Brain pericyte (primary cell): ENCODE measurements at regions not wholly inside any gene's neighbourhood (a gene's known extent, or its start where the extent isn't known, plus 50 kb on each side); places are given as distances from the start of the nearest gene placed in this dataset.

Source experiments
- DNase-seq: peaks from one replicate; pipeline ENCODE4 v3.0.0-alpha.2; 2012; ENCODE audit warnings: low read depth, low spot score

- DNase-seq: no peak
These were observed 261.3 kb downstream of the SOX11 start for GRCh38 chr2:5953525-5953924.

- DNase-seq: no peak
These were observed 262.3 kb downstream of the SOX11 start for GRCh38 chr2:5954509-5954908.

DNA sequence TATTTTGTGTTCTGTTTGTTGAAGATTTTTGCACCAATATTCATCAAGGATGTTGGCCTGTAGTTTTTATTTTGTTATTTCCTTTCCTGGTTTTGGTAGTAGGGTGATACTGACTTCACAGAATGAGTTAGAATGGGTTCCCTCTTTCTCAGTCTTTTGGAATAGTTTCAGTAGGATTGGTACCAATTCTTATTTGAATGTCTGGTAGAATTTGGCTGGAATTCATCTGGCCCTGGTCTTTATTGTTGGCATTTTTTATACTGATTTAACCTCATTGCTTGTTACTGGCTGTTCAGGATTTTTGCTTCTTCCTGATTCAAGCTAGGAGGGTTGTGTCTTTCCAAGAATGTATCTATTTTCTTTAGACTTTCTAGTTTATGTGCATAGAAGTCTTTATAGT is 263.7 kb downstream of the SOX11 start:
- DNase-seq: no peak

- no peak for DNase-seq
These were observed 267.9 kb downstream of the SOX11 start for GRCh38 chr2:5959836-5960820.

DNA sequence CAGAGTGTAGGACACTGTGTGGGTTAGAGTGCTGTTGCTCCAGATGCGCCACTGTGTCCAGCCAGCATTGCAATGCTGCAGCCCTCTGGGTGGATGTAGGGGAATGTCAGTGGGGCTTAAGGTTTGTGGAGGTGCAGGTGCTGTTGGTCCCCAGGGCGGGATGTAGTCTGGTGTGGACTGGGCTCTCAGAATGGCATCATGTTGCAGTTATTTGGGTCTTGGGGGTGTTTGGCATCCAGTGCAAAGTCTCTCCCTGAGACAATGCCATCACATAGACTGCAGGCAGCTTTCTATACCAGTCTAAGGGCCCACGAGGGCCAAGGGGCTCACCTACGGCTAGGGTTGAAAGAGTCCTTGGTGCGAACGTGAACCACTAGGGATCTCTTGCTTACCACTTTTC is 275.3 kb downstream of the SOX11 start:
- no peak for DNase-seq

DNA sequence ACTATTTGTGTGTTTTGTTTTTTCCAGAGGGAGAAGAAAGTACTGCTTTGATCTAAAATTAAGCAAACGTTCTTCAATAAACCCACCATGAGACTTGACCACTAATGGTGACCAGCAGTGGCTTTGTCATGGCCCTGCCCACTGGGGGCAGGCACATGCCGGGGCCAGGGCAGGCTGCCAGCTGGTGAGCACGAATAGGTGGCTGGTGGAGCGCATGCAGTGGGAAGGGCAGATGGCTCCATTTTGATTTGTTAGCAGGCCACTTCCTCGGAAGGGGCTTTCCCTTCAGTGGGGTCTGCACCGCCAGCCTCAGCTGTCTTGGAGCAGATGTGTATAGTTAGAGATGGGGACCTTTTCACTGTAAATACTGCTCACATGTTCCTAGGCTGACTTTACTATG is 277.1 kb downstream of the SOX11 start:
- no peak for DNase-seq

- DNase-seq: no peak
These were observed 278.2 kb downstream of the SOX11 start for GRCh38 chr2:5970347-5970746.

DNA sequence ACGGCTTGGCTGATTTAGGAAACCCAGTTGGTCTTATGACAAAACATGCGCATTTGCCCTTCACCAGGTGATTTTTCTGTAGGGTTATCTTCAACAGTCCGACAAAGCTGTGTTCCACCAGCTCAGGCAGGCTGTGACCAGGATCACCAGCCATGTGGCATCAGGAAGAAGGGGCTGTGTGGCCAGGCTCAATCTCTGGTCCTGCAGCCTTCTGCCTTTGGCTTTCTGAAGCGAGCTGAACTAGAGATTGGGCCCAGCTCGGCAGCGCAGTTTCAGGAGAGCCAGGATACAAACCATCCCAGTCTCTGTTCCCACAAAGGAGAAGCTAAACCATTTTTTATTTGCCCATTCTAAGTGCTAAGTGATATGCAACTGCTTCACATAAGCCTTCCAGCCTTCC is 282.3 kb downstream of the SOX11 start:
- no peak for DNase-seq

- no peak for DNase-seq
These were observed 283.2 kb downstream of the SOX11 start for GRCh38 chr2:5975401-5975800.

- DNase-seq: no peak
These were observed 284.4 kb downstream of the SOX11 start for GRCh38 chr2:5976531-5977065.

DNA sequence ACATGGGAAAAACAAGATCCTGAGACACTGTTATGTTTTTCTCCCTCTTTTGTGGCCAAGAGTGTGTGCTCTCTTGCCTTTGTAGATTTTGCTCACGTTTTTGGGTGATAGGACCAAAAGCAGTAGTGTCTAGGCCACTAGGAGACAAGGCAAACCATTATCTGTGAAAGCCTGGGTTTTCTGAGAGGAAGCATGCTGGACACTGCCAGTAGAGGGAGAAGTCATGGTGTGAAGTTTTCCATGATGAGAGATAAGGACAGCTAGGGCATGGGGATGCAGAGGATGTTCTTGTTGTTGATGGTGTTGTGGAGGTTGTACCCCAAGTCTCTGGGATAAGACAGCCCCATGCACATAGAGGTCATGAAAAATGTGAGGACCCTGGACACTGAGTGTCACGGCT is 285.3 kb downstream of the SOX11 start:
- no peak for DNase-seq

- no peak for DNase-seq
These were observed 286.1 kb downstream of the SOX11 start for GRCh38 chr2:5978131-5978751.

- DNase-seq: no peak
These were observed 288.4 kb downstream of the SOX11 start for GRCh38 chr2:5980450-5981190.

- DNase-seq: no peak
These were observed 290.2 kb downstream of the SOX11 start for GRCh38 chr2:5982193-5982902.

GRCh38 chr2:5982903-5983265 is 290.7 kb downstream of the SOX11 start:
- no peak for DNase-seq

- DNase-seq: no peak
These were observed 291.5 kb downstream of the SOX11 start for GRCh38 chr2:5983511-5984272.

DNA sequence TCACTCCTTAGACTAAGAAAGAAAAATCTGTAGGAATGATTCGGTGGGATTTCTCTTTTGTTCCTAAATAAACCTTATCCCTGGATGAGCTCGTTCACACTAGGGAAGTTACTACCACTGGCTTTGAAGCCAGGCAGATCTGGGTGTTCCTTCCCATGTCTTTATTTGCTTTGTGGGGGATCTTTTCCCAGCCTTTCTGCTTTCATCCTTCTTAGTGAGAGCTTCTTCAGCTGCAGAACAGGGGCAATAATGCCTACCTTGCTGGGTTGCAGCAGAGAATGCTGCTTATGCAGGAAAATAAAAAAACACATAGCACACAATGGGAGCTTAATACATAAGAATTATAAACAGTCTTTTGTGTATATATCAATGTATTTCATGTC is 292.1 kb downstream of the SOX11 start:
- no peak for DNase-seq

GRCh38 chr2:5984946-5985345 is 292.8 kb downstream of the SOX11 start:
- DNase-seq: no peak

- DNase-seq: no peak
These were observed 293.6 kb downstream of the SOX11 start for GRCh38 chr2:5985536-5986385.
